IMR-90 (cell line): ENCODE measurements at regions not wholly inside any gene's neighbourhood (a gene's known extent, or its start where the extent isn't known, plus 50 kb on each side); places are given as distances from the start of the nearest gene placed in this dataset.
A peak's percentile ranks its signal among the peaks of the same experiment; 100 is the strongest.

Experiments used
- ATAC-seq: fragments of 200-7000 bp; cut with Tn5 transposase; 2 replicates; pipeline ENCODE4 v1.9.1; 2020; ENCODE audit warnings: low read depth, mild to moderate bottlenecking, moderate library complexity
- BruUV-seq: library from RNA; stranded (reverse); fragments of 400-500 nt; replicated peaks from 2 replicates; lab custom pipeline; 2021; lab: Mats Ljungman, UMichigan
- CTCF ChIA-PET: fragments of 300-600 bp; formaldehyde crosslinking; extraction: SDS; loops from one replicate; lab custom pipeline; 2021; ENCODE audit warnings: antibody characterized with exemption; lab: Yijun Ruan, JAX
- POLR2A ChIA-PET: fragments of 300-600 bp; sonication (Branson Sonifier 250); formaldehyde crosslinking; loops from one replicate; lab custom pipeline; 2022; ENCODE audit warnings: antibody characterized with exemption; ENCODE audit not compliant: unreplicated experiment; lab: Charles Lee
- DNase-seq: peaks from one replicate; pipeline ENCODE4 v3.0.0; 2013
- H2AFZ ChIP-seq: replicated peaks from 2 replicates; pipeline ENCODE3; 2013; ENCODE audit warnings: low read length, mild to moderate bottlenecking; ENCODE audit not compliant: poor library complexity
- H2AK5ac ChIP-seq: 2 replicates; pipeline ENCODE4 v1.6.1; 2013; ENCODE audit warnings: low read depth, low read length, inconsistent platforms
- H2AK9ac ChIP-seq: replicated peaks from 2 replicates; pipeline ENCODE3; 2013; ENCODE audit warnings: mild to moderate bottlenecking, low read depth, low read length, moderate library complexity; ENCODE audit not compliant: poor library complexity
- H2BK120ac ChIP-seq: 2 replicates; pipeline ENCODE4 v1.6.1; 2013; ENCODE audit warnings: low read depth, low read length, inconsistent platforms
- H2BK15ac ChIP-seq: 3 replicates; pipeline ENCODE4 v1.6.1; 2013; ENCODE audit warnings: low read depth, low read length, inconsistent platforms
- H2BK20ac ChIP-seq: 2 replicates; pipeline ENCODE4 v1.6.1; 2013; ENCODE audit warnings: low read depth, mild to moderate bottlenecking, inconsistent platforms, low read length, moderate library complexity
- H2BK5ac ChIP-seq: 2 replicates; pipeline ENCODE4 v1.6.1; 2013; ENCODE audit warnings: mild to moderate bottlenecking, low read depth, low read length, inconsistent platforms; ENCODE audit not compliant: poor library complexity, severe bottlenecking
- H3K14ac ChIP-seq: replicated peaks from 2 replicates; pipeline ENCODE4 v1.6.1; 2013; ENCODE audit warnings: low read depth, low read length, inconsistent platforms
- H3K18ac ChIP-seq: 2 replicates; pipeline ENCODE4 v1.6.1; 2013; ENCODE audit warnings: low read depth, low read length, control low read depth
- H3K23ac ChIP-seq: 2 replicates; pipeline ENCODE4 v1.6.1; 2013; ENCODE audit warnings: low read depth, low read length, inconsistent platforms
- H3K27ac ChIP-seq: 2 replicates; pipeline ENCODE4 v1.5.1; 2013; ENCODE audit warnings: mild to moderate bottlenecking, control low read depth, low read length; ENCODE audit not compliant: insufficient read depth
- H3K27me3 ChIP-seq: 2 replicates; pipeline ENCODE4 v1.6.1; 2013; ENCODE audit warnings: low read length; ENCODE audit not compliant: control insufficient read depth, insufficient read depth
- H3K36me3 ChIP-seq: 2 replicates; pipeline ENCODE4 v1.6.1; 2013; ENCODE audit warnings: low read length, mixed read lengths; ENCODE audit not compliant: control insufficient read depth, insufficient read depth
- H3K4ac ChIP-seq: 2 replicates; pipeline ENCODE4 v1.6.1; 2013; ENCODE audit warnings: low read depth, low read length, inconsistent platforms
- H3K4me1 ChIP-seq: 2 replicates; pipeline ENCODE4 v1.6.1; 2013; ENCODE audit warnings: low read length, mixed read lengths; ENCODE audit not compliant: control insufficient read depth, insufficient read depth
- H3K4me2 ChIP-seq: 2 replicates; pipeline ENCODE4 v1.6.1; 2013; ENCODE audit warnings: low read depth, mild to moderate bottlenecking, control low read depth, low read length, moderate library complexity
- H3K4me3 ChIP-seq: 2 replicates; pipeline ENCODE4 v1.5.1; 2013; ENCODE audit warnings: low read depth, mild to moderate bottlenecking, control low read depth, low read length, moderate library complexity; ENCODE audit not compliant: insufficient read depth
- H3K56ac ChIP-seq: 2 replicates; pipeline ENCODE4 v1.6.1; 2013; ENCODE audit warnings: low read length, inconsistent platforms; ENCODE audit not compliant: insufficient read depth; ENCODE audit errors: extremely low read depth
- H3K79me1 ChIP-seq, 2 experiments: 2 replicates each; pipeline ENCODE4 v1.6.1; 2013; ENCODE audit warnings: low read length in 2 of 2, inconsistent platforms in 1 of 2, low read depth in 1 of 2
- H3K9ac ChIP-seq: 2 replicates; pipeline ENCODE4 v1.6.1; 2013; ENCODE audit warnings: low read depth, low read length, control low read depth
- H3K9me1 ChIP-seq: 2 replicates; pipeline ENCODE4 v1.6.1; 2013; ENCODE audit warnings: low read length, inconsistent platforms; ENCODE audit not compliant: insufficient read depth
- H3K9me3 ChIP-seq: 2 replicates; pipeline ENCODE4 v1.6.1; 2013; ENCODE audit warnings: low read length; ENCODE audit not compliant: control insufficient read depth, insufficient read depth
- H4K20me1 ChIP-seq: 2 replicates; pipeline ENCODE4 v1.6.1; 2013; ENCODE audit warnings: low read length, inconsistent platforms; ENCODE audit not compliant: insufficient read depth
- H4K5ac ChIP-seq: 2 replicates; pipeline ENCODE4 v1.6.1; 2013; ENCODE audit warnings: mild to moderate bottlenecking, low read depth, low read length, control low read depth
- H4K8ac ChIP-seq, 2 experiments: 2 replicates each; pipeline ENCODE4 v1.6.1; 2013; ENCODE audit warnings: low read depth in 2 of 2, low read length in 2 of 2, control low read depth in 1 of 2, inconsistent platforms in 1 of 2
- H4K91ac ChIP-seq: 2 replicates; pipeline ENCODE4 v1.6.1; 2013; ENCODE audit warnings: low read depth, low read length, inconsistent platforms; ENCODE audit not compliant: insufficient read depth
- BHLHE40 ChIP-seq: fragments of 150-350 bp; IDR thresholded peaks from 2 replicates; pipeline ENCODE4 v1.6.1; 2016; ENCODE audit warnings: mild to moderate bottlenecking, low read depth, low read length
- ELK1 ChIP-seq: fragments of 150-350 bp; IDR thresholded peaks from 2 replicates; pipeline ENCODE4 v1.6.1; 2016; ENCODE audit warnings: low read depth, mild to moderate bottlenecking, low read length, moderate library complexity, borderline replicate concordance
- FOS ChIP-seq: fragments of 150-350 bp; IDR thresholded peaks from 2 replicates; pipeline ENCODE4 v1.6.1; 2016; ENCODE audit warnings: low read depth, low read length
- MAZ ChIP-seq: IDR thresholded peaks from 2 replicates; pipeline ENCODE4 v1.6.1; 2012; ENCODE audit warnings: low read depth, mild to moderate bottlenecking, low read length, improper control_type of control experiment, moderate library complexity, borderline replicate concordance
- USF2 ChIP-seq: fragments of 150-350 bp; IDR thresholded peaks from 2 replicates; pipeline ENCODE4 v1.6.1; 2017; ENCODE audit warnings: mild to moderate bottlenecking, antibody characterized with exemption, low read length, low read depth
- WGBS, 2 experiments: methylation state at CpG; one replicate each; pipeline versions ENCODE4 v1.1.5 to v1.1.7; 2013; ENCODE audit warnings: missing lambda C conversion rate in 2 of 2; ENCODE audit not compliant: insufficient read length in 1 of 2; ENCODE audit errors: extremely low coverage in 2 of 2; 5-methylcytosine and 5-hydroxymethylcytosine counted together
- dilution Hi-C: fragments of 300-500 bp; cut with HindIII; formaldehyde crosslinking; loops from one replicate; pipeline ENCODE4 v1.14.3; 2018; ENCODE audit warnings: low sequenced_read_pairs; ENCODE audit not compliant: unreplicated experiment
- in situ Hi-C: fragments of 300-500 bp; cut with MboI; formaldehyde crosslinking; loops from 3 replicates; pipeline ENCODE4 v1.14.3; 2019; ENCODE audit warnings: low sequenced_read_pairs, inconsistent platforms, mixed read lengths
- intact Hi-C: fragments of 100-400 bp; cut with micrococcal nuclease; formaldehyde crosslinking; loops from 2 replicates; pipeline ENCODE4 v1.10.0; 2022

- intact Hi-C loops = no loop called here
Measured at GRCh38 chr7:140230516-140230860, 53.7 kb upstream of the KDM7A start.

More at GRCh38 chr7:140230516-140230860, 53.7 kb upstream of the KDM7A start:
- Histone ChIP-seq H3K23ac (no peak overlapping the region), H3K9ac (peak overlapping the region; percentile 70; the same call in 1 of the 2 replicates), H3K36me3 (no peaks in the 10 kb centered on the region), H3K14ac (no peak overlapping the region), H3K18ac (no peak overlapping the region), H2BK120ac (no peak overlapping the region), H3K27ac (no peak overlapping the region; the same call in 1 of the 2 replicates), H4K5ac (peak overlapping the region; percentile 53; the same call in 1 of the 2 replicates), H3K79me1 (no peaks in the 10 kb centered on the region), H3K9me1 (no peaks in the 10 kb centered on the region), H2AFZ (peak overlapping the region; percentile 89), H2AK5ac (no peak overlapping the region), H4K8ac (peak overlapping the region in 1 of 2 experiments; percentile 89; a peak in 1 of 4 replicates), H3K9me3 (no peaks in the 10 kb centered on the region), H2AK9ac (peak overlapping the region; percentile 78), H3K56ac (no peak overlapping the region), H4K20me1 (no peaks in the 10 kb centered on the region), H3K4me1 (peaks cover 4% of the 10 kb centered on the region; the same call in 1 of the 2 replicates), H3K4me3 (peak overlapping the region; percentile 63), H2BK15ac (no peak overlapping the region), H2BK5ac (no peak overlapping the region), H4K91ac (peak overlapping the region; percentile 59; the same call in 1 of the 2 replicates), H2BK20ac (no peak overlapping the region), H3K4me2 (peak overlapping the region; percentile 97), H3K4ac (no peak overlapping the region), H3K27me3 (peaks cover 43% of the 10 kb centered on the region)
- WGBS, 2 experiments = no CpG with 5 or more reads among the region's 57 CpGs
- ChIA-PET POLR2A (no interaction called here), CTCF (no interaction called here)
- dilution Hi-C loops = no loop called here
- DNase-seq (no peak), ATAC-seq (peak; percentile 56)
- no TSS peak for BruUV-seq
- TF ChIP-seq MAZ = peak; percentile 41; the same call in 1 of the 2 replicates
- TF ChIP-seq ELK1 = no peak
- TF ChIP-seq FOS = no peak
- TF ChIP-seq BHLHE40 = peak; percentile 65
- peak; percentile 39; the same call in 1 of the 2 replicates for TF ChIP-seq USF2
- in situ Hi-C loops = no loop called here
